ENCODE measurements at regions not wholly inside any gene's neighbourhood (a gene's known extent, or its start where the extent isn't known, plus 50 kb on each side); places are given as distances from the start of the nearest gene placed in this dataset.

DNA sequence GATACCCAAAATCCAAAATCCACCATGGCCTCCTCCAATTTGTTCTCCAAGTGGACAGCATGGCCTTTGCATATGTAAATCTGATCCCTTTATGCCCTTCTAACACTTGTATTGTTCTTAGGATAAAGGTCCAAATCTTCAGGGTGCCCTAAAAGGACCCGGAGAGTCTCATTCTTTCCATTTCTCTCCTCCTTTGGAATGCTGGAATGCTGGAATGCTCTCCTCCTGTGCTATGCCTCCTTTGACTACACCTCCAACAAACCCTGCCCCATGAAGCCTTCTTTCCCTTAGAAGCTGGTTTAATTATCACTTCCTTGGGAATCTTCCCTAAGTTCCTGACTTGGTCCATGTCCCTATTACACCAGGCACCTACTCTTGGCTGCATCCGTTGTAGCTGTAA lies 484.8 kb upstream of the RUNX1 start:
- TF ChIP-seq, protein P1, sequence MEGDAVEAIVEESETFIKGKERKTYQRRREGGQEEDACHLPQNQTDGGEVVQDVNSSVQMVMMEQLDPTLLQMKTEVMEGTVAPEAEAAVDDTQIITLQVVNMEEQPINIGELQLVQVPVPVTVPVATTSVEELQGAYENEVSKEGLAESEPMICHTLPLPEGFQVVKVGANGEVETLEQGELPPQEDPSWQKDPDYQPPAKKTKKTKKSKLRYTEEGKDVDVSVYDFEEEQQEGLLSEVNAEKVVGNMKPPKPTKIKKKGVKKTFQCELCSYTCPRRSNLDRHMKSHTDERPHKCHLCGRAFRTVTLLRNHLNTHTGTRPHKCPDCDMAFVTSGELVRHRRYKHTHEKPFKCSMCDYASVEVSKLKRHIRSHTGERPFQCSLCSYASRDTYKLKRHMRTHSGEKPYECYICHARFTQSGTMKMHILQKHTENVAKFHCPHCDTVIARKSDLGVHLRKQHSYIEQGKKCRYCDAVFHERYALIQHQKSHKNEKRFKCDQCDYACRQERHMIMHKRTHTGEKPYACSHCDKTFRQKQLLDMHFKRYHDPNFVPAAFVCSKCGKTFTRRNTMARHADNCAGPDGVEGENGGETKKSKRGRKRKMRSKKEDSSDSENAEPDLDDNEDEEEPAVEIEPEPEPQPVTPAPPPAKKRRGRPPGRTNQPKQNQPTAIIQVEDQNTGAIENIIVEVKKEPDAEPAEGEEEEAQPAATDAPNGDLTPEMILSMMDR (IDR thresholded peaks at IDR 0.05; ENCODE audit: low read length): no peak
- TF ChIP-seq EZH2phosphoT487 (IDR thresholded peaks at IDR 0.05; ENCODE audit: low read length): no peak
